GM12878 (cell line): ENCODE measurements at regions not wholly inside any gene's neighbourhood (a gene's known extent, or its start where the extent isn't known, plus 50 kb on each side); places are given as distances from the start of the nearest gene placed in this dataset.

ENCODE experiments used
- ATAC-seq: fragments of 200-7000 bp; cut with Tn5 transposase; 3 replicates; pipeline ENCODE4 v1.9.1; 2020; ENCODE audit warnings: mild to moderate bottlenecking, moderate library complexity
- BruUV-seq: library from RNA; stranded (reverse); fragments of 400-500 nt; replicated peaks from 2 replicates; lab custom pipeline; 2021; lab: Mats Ljungman, UMichigan
- CTCF ChIA-PET: fragments of 300-600 bp; sonication (Branson Sonifier 250); formaldehyde crosslinking; extraction: SDS; loops from one replicate; lab custom pipeline; 2021; ENCODE audit warnings: inconsistent platforms; lab: Yijun Ruan, JAX
- POLR2A ChIA-PET: fragments of 350-600 bp; formaldehyde crosslinking; extraction: SDS; loops from one replicate; lab custom pipeline; 2021; ENCODE audit warnings: inconsistent platforms; lab: Charles Lee
- RAD21 ChIA-PET: fragments of 300-600 bp; sonication (Branson Sonifier 250); formaldehyde crosslinking; loops from one replicate; lab custom pipeline; 2023; ENCODE audit warnings: antibody characterized with exemption; ENCODE audit not compliant: unreplicated experiment; lab: Charles Lee
- SMC1A ChIA-PET: fragments of 300-600 bp; sonication (Branson Sonifier 250); formaldehyde crosslinking; loops from one replicate; lab custom pipeline; 2023; ENCODE audit not compliant: unreplicated experiment, uncharacterized antibody; lab: Charles Lee
- DNase-seq: peaks from one replicate; pipeline ENCODE4 v3.0.0-alpha.2; 2011; ENCODE audit warnings: low read depth, low spot score
- FAIRE-seq: peaks from 3 replicates; lab custom pipeline; 2011; peaks lifted over from hg19 to GRCh38; lab: Jason Lieb, UNC
- H2AFZ ChIP-seq: 2 replicates; pipeline ENCODE4 v1.6.0; 2011; ENCODE audit warnings: low read depth, low read length, control low read depth; ENCODE audit not compliant: control insufficient read depth
- H3K27ac ChIP-seq: 2 replicates; pipeline ENCODE4 v1.5.1; 2011; ENCODE audit warnings: control low read depth; ENCODE audit not compliant: control insufficient read depth, insufficient read depth
- H3K27me3 ChIP-seq, 2 experiments: replicated peaks in 1 of 2; 2 replicates each; pipeline versions ENCODE4 v1.6.0 to v1.6.1; 2011; ENCODE audit warnings: low read length in 1 of 2; ENCODE audit not compliant: control insufficient read depth in 2 of 2, insufficient read depth in 2 of 2
- H3K36me3 ChIP-seq, 2 experiments: 2 replicates each; pipeline ENCODE4 v1.5.1; 2011; ENCODE audit warnings: low read length in 1 of 2; ENCODE audit not compliant: control insufficient read depth in 2 of 2, insufficient read depth in 2 of 2
- H3K4me1 ChIP-seq: 2 replicates; pipeline ENCODE4 v1.6.1; 2011; ENCODE audit warnings: mild to moderate bottlenecking, low read length, moderate library complexity, mixed read lengths; ENCODE audit not compliant: control insufficient read depth, insufficient read depth
- H3K4me2 ChIP-seq: 2 replicates; pipeline ENCODE4 v1.6.0; 2011; ENCODE audit warnings: control low read depth; ENCODE audit not compliant: control insufficient read depth, insufficient read depth
- H3K4me3 ChIP-seq: fragments of 200-600 bp; sonication (generic); 2 replicates; pipeline ENCODE4 v1.5.1; 2016
- H3K79me2 ChIP-seq: 2 replicates; pipeline ENCODE4 v1.6.0; 2011; ENCODE audit warnings: low read length; ENCODE audit not compliant: control insufficient read depth, insufficient read depth
- H3K9ac ChIP-seq: 2 replicates; pipeline ENCODE4 v1.8.0; 2011; ENCODE audit warnings: low read length, control low read depth, mixed read lengths; ENCODE audit not compliant: control insufficient read depth, insufficient read depth
- H3K9me3 ChIP-seq: replicated peaks from 3 replicates; pipeline ENCODE4 v1.5.1; 2011; ENCODE audit warnings: mild to moderate bottlenecking, low read length; ENCODE audit not compliant: control insufficient read depth, insufficient read depth
- H4K20me1 ChIP-seq: 2 replicates; pipeline ENCODE4 v1.6.0; 2011; ENCODE audit not compliant: control insufficient read depth, insufficient read depth
- ATF2 ChIP-seq: IDR thresholded peaks from 2 replicates; pipeline ENCODE4 v1.6.1; 2012; ENCODE audit warnings: low read length, inconsistent platforms
- IKZF2 ChIP-seq, 2 experiments: fragments of 450-650 bp; IDR thresholded peaks; 2 replicates each; pipeline ENCODE4 v1.6.1; 2017; ENCODE audit warnings: mild to moderate bottlenecking in 2 of 2, moderate library complexity in 2 of 2
- KDM1A ChIP-seq: fragments of 200-600 bp; sonication (generic); IDR thresholded peaks from 2 replicates; pipeline ENCODE4 v1.6.1; 2016; ENCODE audit warnings: borderline replicate concordance
- LARP7 ChIP-seq: fragments of 450-650 bp; IDR thresholded peaks from 2 replicates; pipeline ENCODE4 v1.6.1; 2017; ENCODE audit warnings: mild to moderate bottlenecking
- MEF2A ChIP-seq: IDR thresholded peaks from 2 replicates; pipeline ENCODE4 v1.6.1; 2011; ENCODE audit warnings: low read depth, mild to moderate bottlenecking, low read length, moderate library complexity; ENCODE audit not compliant: insufficient read depth
- MYC ChIP-seq: IDR thresholded peaks from 2 replicates; pipeline ENCODE4 v1.6.1; 2011; ENCODE audit warnings: mild to moderate bottlenecking, low read length, moderate library complexity, inconsistent platforms; ENCODE audit not compliant: insufficient read depth, insufficient replicate concordance, insufficient read length, severe bottlenecking
- PAX8 ChIP-seq: fragments of 450-650 bp; IDR thresholded peaks from 2 replicates; pipeline ENCODE4 v1.6.1; 2017; ENCODE audit warnings: mild to moderate bottlenecking, moderate library complexity
- PML ChIP-seq: IDR thresholded peaks from 2 replicates; pipeline ENCODE4 v1.6.1; 2012; ENCODE audit warnings: low read length, inconsistent platforms
- YBX1 ChIP-seq: fragments of 450-650 bp; IDR thresholded peaks from 2 replicates; pipeline ENCODE4 v1.6.1; 2016; ENCODE audit warnings: antibody characterized with exemption
- WGBS: methylation state at CpG from one replicate; pipeline ENCODE4 v1.1.6; 2016; ENCODE audit warnings: low lambda C conversion rate; ENCODE audit not compliant: insufficient replicate concordance, insufficient coverage; ENCODE audit errors: missing lambda C conversion rate; 5-methylcytosine and 5-hydroxymethylcytosine counted together
- in situ Hi-C: fragments of 300-500 bp; cut with MboI; formaldehyde crosslinking; loops from 9 replicates; pipeline ENCODE4 v1.14.3; 2018; ENCODE audit warnings: mixed read lengths
- intact Hi-C: fragments of 100-400 bp; cut with micrococcal nuclease; formaldehyde crosslinking; loops from one replicate; pipeline ENCODE4 v1.14.2; 2022; ENCODE audit not compliant: unreplicated experiment

- no peak for TF ChIP-seq MYC
- TF ChIP-seq PML: no peak
- TF ChIP-seq ATF2: no peak
- no peak for TF ChIP-seq KDM1A
- TF ChIP-seq YBX1: no peak
- TF ChIP-seq PAX8: no peak
- no peak for TF ChIP-seq MEF2A
- TF ChIP-seq IKZF2 (IDR thresholded peaks at IDR 0.05): no peak
Observed at GRCh38 chr7:110557-111232, 81.7 kb upstream of the FAM20C start (continued).

- no peak overlapping the region for H3K9ac ChIP-seq
- POLR2A ChIA-PET: no interaction called here
- no peak overlapping the region for H3K4me2 ChIP-seq
- no peak overlapping the region for H3K4me3 ChIP-seq
- CTCF ChIA-PET: no interaction called here
- no peaks in the 10 kb centered on the region; a peak in 1 of 4 replicates for H3K27me3 ChIP-seq
- in situ Hi-C loops: no loop called here
- H3K36me3 ChIP-seq: no peaks in the 10 kb centered on the region
- no peaks in the 10 kb centered on the region for H3K79me2 ChIP-seq
- no TSS peak for BruUV-seq
- no peak for TF ChIP-seq LARP7
- SMC1A ChIA-PET: no interaction called here
- no peak overlapping the region for H3K27ac ChIP-seq
- H2AFZ ChIP-seq: no peak overlapping the region
- 5% methylated on average over 1 of the region's 1 CpG for WGBS
- H4K20me1 ChIP-seq: no peaks in the 10 kb centered on the region
- DNase-seq (no peak), ATAC-seq (no peak), FAIRE-seq (no peak)
- no peaks in the 10 kb centered on the region; the same call in 2 of the 3 replicates for H3K9me3 ChIP-seq
- RAD21 ChIA-PET: no interaction called here
- intact Hi-C loops: no loop called here
- no peaks in the 10 kb centered on the region for H3K4me1 ChIP-seq
Observed at GRCh38 chr7:111591-111990, 80.8 kb upstream of the FAM20C start.
